OCI-LY3 (cell line): ENCODE measurements at regions not wholly inside any gene's neighbourhood (a gene's known extent, or its start where the extent isn't known, plus 50 kb on each side); places are given as distances from the start of the nearest gene placed in this dataset.

Source experiments
- H2AFZ ChIP-seq: fragments of 200-600, 300-600 bp; shearing (Covaris generic); 2 replicates; pipeline ENCODE4 v1.6.0; 2014; ENCODE audit warnings: antibody characterized with exemption, low read depth, low read length
- H3K27ac ChIP-seq: fragments of 200-600, 300-600 bp; sonication (generic); 2 replicates; pipeline ENCODE4 v1.5.1; 2014; ENCODE audit warnings: mild to moderate bottlenecking, low read length, moderate library complexity, mixed read lengths
- H3K27me3 ChIP-seq: fragments of 200-600, 300-600 bp; sonication (generic); 2 replicates; pipeline ENCODE4 v1.6.1; 2014; ENCODE audit warnings: low read depth, low read length, mixed read lengths
- H3K36me3 ChIP-seq: fragments of 200-600, 300-600 bp; sonication (generic); replicated peaks from 2 replicates; pipeline ENCODE3; 2014; ENCODE audit warnings: low read depth, low read length, mixed read lengths
- H3K4me1 ChIP-seq: fragments of 300-600, 200-600 bp; sonication (generic); 2 replicates; pipeline ENCODE4 v1.6.1; 2014; ENCODE audit warnings: low read length, mixed read lengths
- H3K4me2 ChIP-seq: fragments of 200-600, 300-600 bp; sonication (generic); 2 replicates; pipeline ENCODE4 v1.6.1; 2014; ENCODE audit warnings: low read length, mixed read lengths
- H3K4me3 ChIP-seq: fragments of 300-600, 200-600 bp; sonication (generic); 2 replicates; pipeline ENCODE4 v1.5.1; 2014; ENCODE audit warnings: antibody characterized with exemption, mild to moderate bottlenecking, low read length, moderate library complexity
- H3K79me2 ChIP-seq: fragments of 300-600, 200-600 bp; shearing (Covaris generic); 2 replicates; pipeline ENCODE4 v1.6.1; 2014; ENCODE audit warnings: mild to moderate bottlenecking, low read length, mixed read lengths
- H3K9ac ChIP-seq: fragments of 300-600, 200-600 bp; shearing (Covaris generic); 2 replicates; pipeline ENCODE4 v1.6.0; 2014; ENCODE audit warnings: mild to moderate bottlenecking, low read length, moderate library complexity
- H3K9me3 ChIP-seq: fragments of 200-600, 300-600 bp; shearing (Covaris generic); 2 replicates; pipeline ENCODE4 v1.6.1; 2014; ENCODE audit warnings: low read length, mixed read lengths; ENCODE audit not compliant: insufficient read depth
- H4K20me1 ChIP-seq: fragments of 200-600, 300-600 bp; sonication (generic); 2 replicates; pipeline ENCODE4 v1.6.1; 2016; ENCODE audit warnings: low read length, mixed read lengths; ENCODE audit not compliant: insufficient read depth
- CTCF ChIP-seq: fragments of 200-600, 300-600 bp; sonication (generic); IDR thresholded peaks from 2 replicates; pipeline ENCODE4 v1.5.1; 2014; ENCODE audit warnings: antibody characterized with exemption, low read length, low read depth
- EZH2phosphoT487 ChIP-seq: fragments of 200-600 bp; shearing (Covaris generic); IDR thresholded peaks from 2 replicates; pipeline ENCODE4 v1.6.1; 2018; ENCODE audit warnings: antibody characterized with exemption, mixed run types, low read depth

GRCh38 chr14:42961509-42961908, 1354.8 kb downstream of the LRFN5 start:
- no peaks in the 10 kb centered on the region for H3K79me2 ChIP-seq
- H2AFZ ChIP-seq: no peak overlapping the region
- H3K9me3 ChIP-seq: no peaks in the 10 kb centered on the region
- no peak overlapping the region for H3K27ac ChIP-seq
- no peaks in the 10 kb centered on the region for H4K20me1 ChIP-seq
- H3K4me1 ChIP-seq: no peaks in the 10 kb centered on the region
- TF ChIP-seq EZH2phosphoT487 (no peak), CTCF (no peak)
- no peak overlapping the region for H3K4me2 ChIP-seq
- no peaks in the 10 kb centered on the region for H3K27me3 ChIP-seq
- no peaks in the 10 kb centered on the region for H3K36me3 ChIP-seq
- no peak overlapping the region for H3K9ac ChIP-seq
- H3K4me3 ChIP-seq: no peak overlapping the region

GRCh38 chr14:42950363-42950762, 1343.7 kb downstream of the LRFN5 start:
- no peaks in the 10 kb centered on the region for H3K27me3 ChIP-seq
- no peaks in the 10 kb centered on the region for H3K9me3 ChIP-seq
- H3K36me3 ChIP-seq: no peaks in the 10 kb centered on the region
- no peak overlapping the region for H3K9ac ChIP-seq
- no peaks in the 10 kb centered on the region for H3K4me1 ChIP-seq
- no peak overlapping the region for H2AFZ ChIP-seq
- no peak overlapping the region for H3K4me2 ChIP-seq
- no peak overlapping the region for H3K4me3 ChIP-seq
- TF ChIP-seq CTCF: no peak
- TF ChIP-seq EZH2phosphoT487: no peak
- H4K20me1 ChIP-seq: no peaks in the 10 kb centered on the region
- no peaks in the 10 kb centered on the region for H3K79me2 ChIP-seq
- H3K27ac ChIP-seq: no peak overlapping the region

GRCh38 chr14:42947991-42948390, 1341.3 kb downstream of the LRFN5 start:
- Histone ChIP-seq H3K27me3 (no peaks in the 10 kb centered on the region), H3K9me3 (no peaks in the 10 kb centered on the region), H3K36me3 (no peaks in the 10 kb centered on the region), H3K4me2 (no peak overlapping the region), H3K4me3 (no peak overlapping the region), H3K27ac (no peak overlapping the region), H4K20me1 (no peaks in the 10 kb centered on the region), H2AFZ (no peak overlapping the region), H3K4me1 (no peaks in the 10 kb centered on the region), H3K9ac (no peak overlapping the region), H3K79me2 (no peaks in the 10 kb centered on the region)
- TF ChIP-seq CTCF (no peak), EZH2phosphoT487 (no peak)

DNA sequence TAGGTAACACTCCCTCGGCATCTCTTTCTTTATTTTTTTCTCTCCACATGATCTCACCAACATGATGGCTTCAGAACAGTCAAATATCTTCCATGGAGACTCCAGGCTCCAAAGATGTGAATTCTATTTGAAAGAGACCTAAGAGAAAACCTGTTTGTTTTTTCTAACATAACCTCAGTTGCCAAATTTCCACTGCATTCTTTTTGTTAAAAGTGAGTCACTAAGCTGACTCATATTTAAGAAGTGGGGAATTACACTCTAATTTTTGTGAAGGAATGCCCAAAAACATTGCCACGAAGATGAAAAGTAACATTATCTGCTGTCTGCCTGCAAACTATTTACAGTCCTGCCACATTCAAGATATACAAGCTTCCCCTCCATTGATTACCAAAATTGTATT, 1337.6 kb downstream of the LRFN5 start:
- TF ChIP-seq CTCF (no peak), EZH2phosphoT487 (no peak)
- Histone ChIP-seq H3K9ac (no peak overlapping the region), H3K27ac (no peak overlapping the region), H2AFZ (no peak overlapping the region), H4K20me1 (no peaks in the 10 kb centered on the region), H3K27me3 (no peaks in the 10 kb centered on the region), H3K79me2 (no peaks in the 10 kb centered on the region), H3K36me3 (no peaks in the 10 kb centered on the region), H3K9me3 (no peaks in the 10 kb centered on the region), H3K4me2 (no peak overlapping the region), H3K4me1 (no peaks in the 10 kb centered on the region), H3K4me3 (no peak overlapping the region)
